HCT116 (cell line): ENCODE measurements at regions not wholly inside any gene's neighbourhood (a gene's known extent, or its start where the extent isn't known, plus 50 kb on each side); places are given as distances from the start of the nearest gene placed in this dataset.

Experiments
- ATAC-seq: fragments of 200-7000 bp; cut with Tn5 transposase; 2 replicates; pipeline ENCODE4 v1.9.1; 2020; ENCODE audit warnings: mild to moderate bottlenecking, moderate library complexity
- BruUV-seq: library from RNA; stranded (reverse); fragments of 400-500 nt; replicated peaks from 2 replicates; lab custom pipeline; 2021; lab: Mats Ljungman, UMichigan
- CTCF ChIA-PET: fragments of 300-600 bp; sonication (Branson Sonifier 250); formaldehyde crosslinking; loops from one replicate; lab custom pipeline; 2021; ENCODE audit warnings: antibody characterized with exemption; lab: Charles Lee
- POLR2A ChIA-PET: fragments of 300-600, 350-600 bp; sonication (Branson Sonifier 250); formaldehyde crosslinking; loops from one replicate; lab custom pipeline; 2021; ENCODE audit warnings: antibody characterized with exemption; lab: Charles Lee
- RAD21 ChIA-PET, 2 experiments: fragments of 300-600 bp; sonication (Branson Sonifier 250); formaldehyde crosslinking; loops; one replicate each; lab custom pipeline; 2023; ENCODE audit warnings: low total read pairs in 2 of 2; ENCODE audit not compliant: uncharacterized antibody in 2 of 2, unreplicated experiment in 2 of 2, low non-redundant PET in 1 of 2; lab: Charles Lee
- DNase-seq: peaks from one replicate; pipeline ENCODE4 v3.0.0-alpha.2; 2010; ENCODE audit warnings: low read depth, low spot score
- H2AFZ ChIP-seq: fragments of 200-600 bp; shearing (Covaris generic), sonication (generic); 2 replicates; pipeline ENCODE4 v1.6.1; 2017; ENCODE audit warnings: low read depth, mixed run types, mixed read lengths, antibody characterized with exemption, low read length; ENCODE audit not compliant: poor library complexity, severe bottlenecking
- H3K27ac ChIP-seq: 2 replicates; pipeline ENCODE4 v1.5.1; 2012; ENCODE audit warnings: low read depth, low read length
- H3K27me3 ChIP-seq: fragments of 200-600 bp; sonication (generic); 2 replicates; pipeline ENCODE4 v1.6.1; 2016; ENCODE audit warnings: mixed run types, low read length, mixed read lengths; ENCODE audit not compliant: insufficient read depth
- H3K36me3 ChIP-seq, 2 experiments: fragments of 200-500 bp in 1 of 2; fragments of 200-600 bp in 1 of 2; sonication (Bioruptor generic) in 1 of 2; sonication (generic) in 1 of 2; 2 replicates each; pipeline versions ENCODE4 v1.5.1 to v1.6.1; 2014 to 2016; ENCODE audit warnings: low read length in 2 of 2, inconsistent platforms in 1 of 2, mixed read lengths in 1 of 2, mixed run types in 1 of 2; ENCODE audit not compliant: insufficient read depth in 2 of 2, control insufficient read depth in 1 of 2
- H3K4me1 ChIP-seq, 2 experiments: fragments of 200-600 bp in 1 of 2; sonication (generic) in 1 of 2; 2 replicates each; pipeline versions ENCODE4 v1.5.1 to v1.6.1; 2012 to 2017; ENCODE audit warnings: low read length in 2 of 2, inconsistent platforms in 1 of 2, mild to moderate bottlenecking in 1 of 2, mixed read lengths in 1 of 2, mixed run types in 1 of 2, moderate library complexity in 1 of 2; ENCODE audit not compliant: insufficient read depth in 2 of 2, control insufficient read depth in 1 of 2
- H3K4me2 ChIP-seq: fragments of 200-600 bp; sonication (generic); 2 replicates; pipeline ENCODE4 v1.6.1; 2017; ENCODE audit warnings: mixed run types, low read length, mixed read lengths
- H3K4me3 ChIP-seq, 2 experiments: fragments of 200-600 bp in 1 of 2; sonication (generic) in 1 of 2; replicated peaks in 1 of 2; 2 replicates each; pipeline ENCODE4 v1.5.1; 2011 to 2016; ENCODE audit warnings: low read length in 2 of 2, control low read depth in 1 of 2, low read depth in 1 of 2, mild to moderate bottlenecking in 1 of 2, mixed read lengths in 1 of 2, mixed run types in 1 of 2
- H3K79me2 ChIP-seq: fragments of 200-600 bp; sonication (generic); 2 replicates; pipeline ENCODE4 v1.6.1; 2017; ENCODE audit warnings: mild to moderate bottlenecking, mixed run types, low read length, moderate library complexity, mixed read lengths; ENCODE audit not compliant: insufficient read depth
- H3K9ac ChIP-seq: fragments of 200-600 bp; sonication (generic); 2 replicates; pipeline ENCODE4 v1.6.1; 2016; ENCODE audit warnings: low read length, mixed read lengths
- H3K9me2 ChIP-seq: fragments of 200-600 bp; sonication (generic), shearing (Covaris generic); 2 replicates; pipeline ENCODE4 v1.6.1; 2017; ENCODE audit warnings: mixed run types, mild to moderate bottlenecking, moderate library complexity; ENCODE audit not compliant: insufficient read depth
- H3K9me3 ChIP-seq, 2 experiments: fragments of 200-500 bp in 1 of 2; fragments of 200-600 bp in 1 of 2; sonication (Bioruptor generic) in 1 of 2; sonication (generic) in 1 of 2; 2 replicates each; pipeline ENCODE4 v1.6.1; 2014 to 2017; ENCODE audit warnings: low read length in 2 of 2, mixed read lengths in 2 of 2, inconsistent platforms in 1 of 2, low read depth in 1 of 2, mild to moderate bottlenecking in 1 of 2, mixed run types in 1 of 2, moderate library complexity in 1 of 2; ENCODE audit not compliant: control insufficient read depth in 1 of 2, insufficient read depth in 1 of 2
- H4K20me1 ChIP-seq: fragments of 200-600 bp; sonication (generic), shearing (Covaris generic); 2 replicates; pipeline ENCODE4 v1.6.1; 2017; ENCODE audit warnings: mixed run types, mild to moderate bottlenecking, moderate library complexity; ENCODE audit not compliant: insufficient read depth
- ATF3 ChIP-seq: IDR thresholded peaks from 2 replicates; pipeline ENCODE4 v1.6.1; 2012
- CBX3 ChIP-seq: IDR thresholded peaks from 2 replicates; pipeline ENCODE4 v1.6.1; 2012; ENCODE audit warnings: low read depth
- ELF1 ChIP-seq: IDR thresholded peaks from 2 replicates; pipeline ENCODE4 v1.6.1; 2012; ENCODE audit warnings: low read depth, borderline replicate concordance
- JUND ChIP-seq: IDR thresholded peaks from 2 replicates; pipeline ENCODE4 v1.6.1; 2012
- ZBTB33 ChIP-seq: IDR thresholded peaks from 2 replicates; pipeline ENCODE4 v1.6.1; 2011; ENCODE audit warnings: mild to moderate bottlenecking, low read length, moderate library complexity; ENCODE audit not compliant: insufficient replicate concordance; ENCODE audit errors: extremely low read depth
- ZNF274 ChIP-seq: fragments of 200-500 bp; sonication (Bioruptor generic); IDR thresholded peaks from 2 replicates; pipeline ENCODE4 v1.6.1; 2014; ENCODE audit warnings: mild to moderate bottlenecking, low read depth, low read length, inconsistent platforms
- intact Hi-C: fragments of 100-400 bp; cut with micrococcal nuclease; formaldehyde crosslinking; loops from 2 replicates; pipeline ENCODE4 v1.10.0; 2022

- TF ChIP-seq ZBTB33 (no peak), ZNF274 (no peak)
Observed at GRCh38 chr1:185568155-185569123, 165.8 kb upstream of the HMCN1 start (continued).

- DNase-seq (no peak), ATAC-seq (no peak)
- ChIA-PET RAD21 (no interaction called here), CTCF (no interaction called here), POLR2A (no interaction called here)
- no TSS peak for BruUV-seq
- Histone ChIP-seq H3K4me2 (no peak overlapping the region), H3K9ac (no peak overlapping the region), H3K27ac (no peak overlapping the region), H3K4me1 (peaks cover 0 to 6% of the 10 kb centered on the region in 2 experiments; a peak in 1 of 4 replicates), H3K79me2 (no peaks in the 10 kb centered on the region), H2AFZ (no peak overlapping the region), H3K4me3 (no peak overlapping the region), H3K27me3 (no peaks in the 10 kb centered on the region), H4K20me1 (no peaks in the 10 kb centered on the region), H3K36me3 (no peaks in the 10 kb centered on the region), H3K9me3 (no peaks in the 10 kb centered on the region), H3K9me2 (no peaks in the 10 kb centered on the region)
- intact Hi-C loops, result no loop called here
- no peak for TF ChIP-seq CBX3
- no peak for TF ChIP-seq ELF1
- TF ChIP-seq JUND, result no peak
- no peak for TF ChIP-seq ATF3
Observed at GRCh38 chr1:185567440-185567839, 166.8 kb upstream of the HMCN1 start.
